CD14-positive monocyte (primary cell): ENCODE measurements at regions not wholly inside any gene's neighbourhood (a gene's known extent, or its start where the extent isn't known, plus 50 kb on each side); places are given as distances from the start of the nearest gene placed in this dataset.

ENCODE experiments used
- DNase-seq, 3 donors: peaks; one replicate each; pipeline ENCODE4 v3.0.0-alpha.2; 2011 to 2022
- H2AFZ ChIP-seq: 2 replicates; pipeline ENCODE4 v1.6.0; 2012; ENCODE audit warnings: mild to moderate bottlenecking, low read depth, low read length, inconsistent platforms; ENCODE audit not compliant: insufficient read depth, poor library complexity, severe bottlenecking
- H3K27ac ChIP-seq, 2 donors: 1 replicate in 1 of 2; 2 replicates in 1 of 2; pipeline ENCODE4 v1.5.1; 2012 to 2013; ENCODE audit warnings: low read length in 2 of 2, control low read depth in 1 of 2, inconsistent platforms in 1 of 2, low read depth in 1 of 2, mild to moderate bottlenecking in 1 of 2
- H3K27me3 ChIP-seq, 2 donors: one replicate each; pipeline versions ENCODE4 v1.6.0 to v1.6.1; 2011 to 2013; ENCODE audit warnings: low read length in 2 of 2; ENCODE audit not compliant: control insufficient read depth in 2 of 2, insufficient read depth in 2 of 2
- H3K36me3 ChIP-seq, 2 donors: replicated peaks in 1 of 2; 1 replicate in 1 of 2; 2 replicates in 1 of 2; pipeline versions ENCODE4 v1.5.1 to v1.6.1; 2012 to 2013; ENCODE audit warnings: low read length in 2 of 2, control low read depth in 1 of 2, inconsistent platforms in 1 of 2, mild to moderate bottlenecking in 1 of 2; ENCODE audit not compliant: insufficient read depth in 2 of 2, control insufficient read depth in 1 of 2
- H3K4me1 ChIP-seq, 2 donors: 1 replicate in 1 of 2; 2 replicates in 1 of 2; pipeline versions ENCODE4 v1.5.1 to v1.6.1; 2012 to 2013; ENCODE audit warnings: low read length in 2 of 2, control low read depth in 1 of 2, inconsistent platforms in 1 of 2, mild to moderate bottlenecking in 1 of 2, moderate library complexity in 1 of 2; ENCODE audit not compliant: insufficient read depth in 2 of 2, control insufficient read depth in 1 of 2
- H3K4me2 ChIP-seq: replicated peaks from 2 replicates; pipeline ENCODE3; 2012; ENCODE audit warnings: low read length, moderate library complexity, mild to moderate bottlenecking; ENCODE audit not compliant: poor library complexity, severe bottlenecking; ENCODE audit errors: extremely low read depth
- H3K4me3 ChIP-seq, 3 experiments: fragments of 200-600 bp in 1 of 3; sonication (generic) in 1 of 3; replicated peaks in 1 of 3; 1 replicate in 2 of 3; 2 replicates in 1 of 3; pipeline ENCODE4 v1.5.1; 2011 to 2013; ENCODE audit warnings: low read length in 3 of 3, mild to moderate bottlenecking in 3 of 3, control low read depth in 2 of 3, low read depth in 2 of 3, inconsistent platforms in 1 of 3, moderate library complexity in 1 of 3
- H3K79me2 ChIP-seq: 2 replicates; pipeline ENCODE4 v1.6.0; 2012; ENCODE audit warnings: mild to moderate bottlenecking, control low read depth, inconsistent platforms, low read length, moderate library complexity; ENCODE audit not compliant: insufficient read depth
- H3K9ac ChIP-seq: 2 replicates; pipeline ENCODE4 v1.6.0; 2017; ENCODE audit warnings: low read length, mild to moderate bottlenecking; ENCODE audit not compliant: insufficient read depth, poor library complexity, severe bottlenecking
- H3K9me3 ChIP-seq, 2 donors: replicated peaks in 1 of 2; 1 replicate in 1 of 2; 2 replicates in 1 of 2; pipeline versions ENCODE4 v1.5.1 to v1.6.1; 2012 to 2013; ENCODE audit warnings: low read length in 2 of 2, control low read depth in 1 of 2; ENCODE audit not compliant: control insufficient read depth in 1 of 2, insufficient read depth in 1 of 2
- H4K20me1 ChIP-seq: 2 replicates; pipeline ENCODE4 v1.6.0; 2012; ENCODE audit warnings: mild to moderate bottlenecking, low read length, control low read depth, moderate library complexity; ENCODE audit not compliant: insufficient read depth
- H3K27ac Mint-ChIP-seq, 7 donors: one replicate each; pipeline ENCODE4 v1.8.0; 2020; ENCODE audit warnings: mild to moderate bottlenecking in 7 of 7, mixed read lengths in 7 of 7, moderate library complexity in 6 of 7, inconsistent platforms in 2 of 7
- H3K27me3 Mint-ChIP-seq, 3 donors: one replicate each; pipeline ENCODE4 v1.8.0; 2021 to 2022; ENCODE audit warnings: low read depth in 3 of 3, mild to moderate bottlenecking in 3 of 3, mixed read lengths in 3 of 3, moderate library complexity in 3 of 3, inconsistent platforms in 1 of 3
- H3K36me3 Mint-ChIP-seq, 2 donors: one replicate each; pipeline ENCODE4 v1.8.0; 2020; ENCODE audit warnings: mixed read lengths in 2 of 2, inconsistent platforms in 1 of 2, mild to moderate bottlenecking in 1 of 2
- H3K4me1 Mint-ChIP-seq: one replicate; pipeline ENCODE4 v1.8.0; 2020; ENCODE audit warnings: mild to moderate bottlenecking, mixed read lengths
- H3K4me3 Mint-ChIP-seq, 2 donors: one replicate each; pipeline ENCODE4 v1.8.0; 2020; ENCODE audit warnings: mild to moderate bottlenecking in 2 of 2, mixed read lengths in 2 of 2, moderate library complexity in 1 of 2
- H3K9me3 Mint-ChIP-seq, 7 donors: one replicate each; pipeline ENCODE4 v1.8.0; 2020 to 2022; ENCODE audit warnings: mixed read lengths in 7 of 7, mild to moderate bottlenecking in 6 of 7, moderate library complexity in 6 of 7, inconsistent platforms in 2 of 7
- CTCF ChIP-seq: fragments of 200-600 bp; IDR thresholded peaks from one replicate; pipeline ENCODE4 v1.8.0; 2022; ENCODE audit warnings: antibody characterized with exemption, mild to moderate bottlenecking
- WGBS: methylation state at CpG from one replicate; pipeline ENCODE4 v1.1.5; 2013; ENCODE audit warnings: missing lambda C conversion rate; ENCODE audit not compliant: insufficient coverage; 5-methylcytosine and 5-hydroxymethylcytosine counted together
- intact Hi-C, 2 donors: fragments of 100-400 bp; cut with micrococcal nuclease; formaldehyde crosslinking; loops; one replicate each; pipeline versions ENCODE4 v1.15.0 to v1.15.1; 2023

GRCh38 chr14:106610691-106611090 lies 1084.3 kb downstream of the TMEM121 start:
- Mint-ChIP-seq H3K4me3 (no peak overlapping the region), H3K9me3 (no peaks in the 10 kb centered on the region), H3K36me3 (no peaks in the 10 kb centered on the region), H3K4me1 (peaks cover under 1% of the 10 kb centered on the region), H3K27ac (no peak overlapping the region), H3K27me3 (peaks cover 0 to 4% (median 0%) of the 10 kb centered on the region in 3 donors)
- no peak for TF ChIP-seq CTCF
- no peaks in the 10 kb centered on the region for H3K79me2 ChIP-seq
- H3K36me3 ChIP-seq = no peaks in the 10 kb centered on the region
- no peaks in the 10 kb centered on the region for H3K4me1 ChIP-seq
- H3K9ac ChIP-seq = no peak overlapping the region
- no peaks in the 10 kb centered on the region for H4K20me1 ChIP-seq
- H3K27ac ChIP-seq = no peak overlapping the region
- no peak for DNase-seq
- H2AFZ ChIP-seq = no peak overlapping the region
- H3K4me2 ChIP-seq = no peak overlapping the region
- H3K4me3 ChIP-seq = no peak overlapping the region
- no peaks in the 10 kb centered on the region for H3K9me3 ChIP-seq
- WGBS = 44% methylated on average over 2 of the region's 4 CpGs
- intact Hi-C loops = no loop called here
- no peaks in the 10 kb centered on the region for H3K27me3 ChIP-seq

GRCh38 chr14:106613256-106613655 lies 1086.9 kb downstream of the TMEM121 start:
- Mint-ChIP-seq H3K36me3 (no peaks in the 10 kb centered on the region), H3K27me3 (peaks cover 0 to 2% (median 2%) of the 10 kb centered on the region in 3 donors), H3K4me1 (no peaks in the 10 kb centered on the region), H3K9me3 (peaks cover 0 to under 1% (median 0%) of the 10 kb centered on the region in 7 donors), H3K4me3 (no peak overlapping the region), H3K27ac (no peak overlapping the region)
- no peak for TF ChIP-seq CTCF
- 87% methylated on average over 3 of the region's 4 CpGs for WGBS
- DNase-seq = no peak
- Histone ChIP-seq H3K79me2 (no peaks in the 10 kb centered on the region), H4K20me1 (no peaks in the 10 kb centered on the region), H3K9me3 (no peaks in the 10 kb centered on the region), H3K4me3 (no peak overlapping the region), H3K9ac (no peak overlapping the region), H3K27me3 (no peaks in the 10 kb centered on the region), H3K4me1 (no peaks in the 10 kb centered on the region), H3K36me3 (no peaks in the 10 kb centered on the region), H3K27ac (no peak overlapping the region), H2AFZ (no peak overlapping the region), H3K4me2 (no peak overlapping the region)
- intact Hi-C loops = no loop called here
